SK-N-SH (cell line): ENCODE measurements at regions not wholly inside any gene's neighbourhood (a gene's known extent, or its start where the extent isn't known, plus 50 kb on each side); places are given as distances from the start of the nearest gene placed in this dataset.

Source experiments
- CTCF ChIA-PET: fragments of 300-600, 350-600 bp; formaldehyde crosslinking; extraction: SDS; loops from one replicate; lab custom pipeline; 2021; lab: Yijun Ruan, JAX
- POLR2A ChIA-PET: fragments of 350-600 bp; sonication (Branson Sonifier 250); formaldehyde crosslinking; extraction: SDS; loops from one replicate; lab custom pipeline; 2020; ENCODE audit warnings: antibody characterized with exemption, inconsistent platforms; lab: Yijun Ruan, JAX
- DNase-seq: peaks from one replicate; pipeline ENCODE4 v3.0.0; 2012
- H2AFZ ChIP-seq: fragments of 200-600 bp; sonication (generic); 2 replicates; pipeline ENCODE4 v1.8.1; 2016; ENCODE audit warnings: antibody characterized with exemption, mild to moderate bottlenecking, low read depth
- H3F3A ChIP-seq: fragments of 200-600 bp; sonication (generic); replicated peaks from 2 replicates; pipeline ENCODE3; 2016; ENCODE audit warnings: antibody characterized with exemption, mild to moderate bottlenecking; ENCODE audit not compliant: insufficient read depth
- H3K27ac ChIP-seq, 2 experiments: fragments of 200-500 bp in 1 of 2; fragments of 200-600 bp in 1 of 2; sonication (Bioruptor generic) in 1 of 2; sonication (generic), shearing (Covaris generic) in 1 of 2; 2 replicates each; pipeline versions ENCODE4 v1.5.1 to v1.6.1; 2014 to 2016; ENCODE audit warnings: low read depth in 2 of 2, inconsistent platforms in 1 of 2, low read length in 1 of 2, mild to moderate bottlenecking in 1 of 2, mixed read lengths in 1 of 2
- H3K27me3 ChIP-seq: fragments of 200-600 bp; sonication (generic), shearing (Covaris generic); 2 replicates; pipeline ENCODE4 v1.6.1; 2016; ENCODE audit warnings: mixed run types; ENCODE audit not compliant: insufficient read depth
- H3K36me3 ChIP-seq, 2 experiments: fragments of 200-500 bp in 1 of 2; fragments of 200-600 bp in 1 of 2; sonication (Bioruptor generic) in 1 of 2; sonication (generic) in 1 of 2; replicated peaks in 1 of 2; 2 replicates each; pipeline versions ENCODE3 to v1.5.1; 2014 to 2016; ENCODE audit warnings: low read length in 1 of 2, mild to moderate bottlenecking in 1 of 2; ENCODE audit not compliant: insufficient read depth in 2 of 2, control insufficient read depth in 1 of 2
- H3K4me1 ChIP-seq, 2 experiments: fragments of 200-500 bp in 1 of 2; fragments of 200-600 bp in 1 of 2; sonication (Bioruptor generic) in 1 of 2; sonication (generic), shearing (Covaris generic) in 1 of 2; 2 replicates each; pipeline versions ENCODE4 v1.5.1 to v1.6.1; 2014 to 2016; ENCODE audit warnings: low read depth in 1 of 2, low read length in 1 of 2, mixed run types in 1 of 2; ENCODE audit not compliant: insufficient read depth in 2 of 2, control insufficient read depth in 1 of 2
- H3K4me2 ChIP-seq: fragments of 200-600 bp; sonication (generic), shearing (Covaris generic); 2 replicates; pipeline ENCODE4 v1.6.1; 2017; ENCODE audit warnings: mixed run types
- H3K4me3 ChIP-seq, 2 experiments: fragments of 200-500 bp in 1 of 2; fragments of 200-600 bp in 1 of 2; sonication (Bioruptor generic) in 1 of 2; sonication (generic), shearing (Covaris generic) in 1 of 2; 2 replicates each; pipeline versions ENCODE4 v1.5.1 to v1.8.1; 2014 to 2016; ENCODE audit warnings: low read depth in 2 of 2, inconsistent platforms in 1 of 2, low read length in 1 of 2, mild to moderate bottlenecking in 1 of 2, mixed read lengths in 1 of 2, moderate library complexity in 1 of 2
- H3K79me2 ChIP-seq: fragments of 200-600 bp; sonication (generic); 2 replicates; pipeline ENCODE4 v1.8.1; 2017; ENCODE audit warnings: mild to moderate bottlenecking; ENCODE audit not compliant: insufficient read depth
- H3K9ac ChIP-seq: fragments of 200-600 bp; sonication (generic); 2 replicates; pipeline ENCODE4 v1.6.1; 2017; ENCODE audit warnings: mixed run types
- H3K9me2 ChIP-seq: fragments of 200-600 bp; sonication (generic); 2 replicates; pipeline ENCODE4 v1.6.1; 2017; ENCODE audit warnings: mixed run types
- H3K9me3 ChIP-seq: fragments of 200-600 bp; sonication (generic); 2 replicates; pipeline ENCODE4 v1.6.1; 2017; ENCODE audit warnings: mixed run types, mild to moderate bottlenecking, moderate library complexity
- H4K20me1 ChIP-seq: fragments of 200-600 bp; sonication (generic); 2 replicates; pipeline ENCODE4 v1.6.1; 2017; ENCODE audit warnings: mild to moderate bottlenecking, mixed run types; ENCODE audit not compliant: insufficient read depth
- CHD2 ChIP-seq: fragments of 150-350 bp; IDR thresholded peaks from 2 replicates; pipeline ENCODE4 v1.6.1; 2018; ENCODE audit warnings: low read length; ENCODE audit not compliant: partially characterized antibody
- CTCF ChIP-seq: fragments of 200-600 bp; sonication (generic); IDR thresholded peaks from 2 replicates; pipeline ENCODE4 v1.6.1; 2017; ENCODE audit warnings: antibody characterized with exemption, mild to moderate bottlenecking, moderate library complexity
- EP300 ChIP-seq, 2 experiments: IDR thresholded peaks; 2 replicates each; pipeline versions ENCODE4 v1.4.0 to v1.6.1; 2012; ENCODE audit warnings: borderline replicate concordance in 1 of 2, low read depth in 1 of 2, low read length in 1 of 2
- EZH2phosphoT487 ChIP-seq: fragments of 200-600 bp; sonication (generic); IDR thresholded peaks from 2 replicates; pipeline ENCODE4 v1.6.1; 2017; ENCODE audit warnings: low read depth, mixed run types, mild to moderate bottlenecking, antibody characterized with exemption, moderate library complexity, borderline replicate concordance
- FOXM1 ChIP-seq: IDR thresholded peaks from 2 replicates; pipeline ENCODE4 v1.4.0; 2012; ENCODE audit warnings: low read depth, mild to moderate bottlenecking
- GABPA ChIP-seq: IDR thresholded peaks from 2 replicates; pipeline ENCODE4 v1.4.0; 2012; ENCODE audit warnings: low read depth, mild to moderate bottlenecking
- GATA2 ChIP-seq: sonication (generic); formaldehyde crosslinking; IDR thresholded peaks from 2 replicates; pipeline ENCODE4 v1.5.0; 2020; ENCODE audit warnings: mild to moderate bottlenecking, missing genetic modification reagents
- IRF3 ChIP-seq: fragments of 150-350 bp; IDR thresholded peaks from 2 replicates; pipeline ENCODE4 v1.6.1; 2016; ENCODE audit warnings: mild to moderate bottlenecking, low read depth, low read length
- MEF2A ChIP-seq: IDR thresholded peaks from 2 replicates; pipeline ENCODE4 v1.4.0; 2012; ENCODE audit warnings: low read depth, borderline replicate concordance
- NFIC ChIP-seq: IDR thresholded peaks from 2 replicates; pipeline ENCODE4 v1.4.0; 2012; ENCODE audit warnings: borderline replicate concordance
- POLR2AphosphoS5 ChIP-seq: IDR thresholded peaks from 2 replicates; pipeline ENCODE4 v1.6.1; 2012; ENCODE audit warnings: low read depth, low read length
- RCOR1 ChIP-seq: fragments of 150-350 bp; IDR thresholded peaks from 2 replicates; pipeline ENCODE4 v1.6.1; 2017; ENCODE audit warnings: antibody characterized with exemption, low read length
- RXRA ChIP-seq: IDR thresholded peaks from 2 replicates; pipeline ENCODE4 v1.4.0; 2012; ENCODE audit warnings: low read depth, mild to moderate bottlenecking, borderline replicate concordance
- SMC3 ChIP-seq: IDR thresholded peaks from 2 replicates; pipeline ENCODE4 v1.6.1; 2012; ENCODE audit warnings: low read depth, low read length, improper control_type of control experiment
- TEAD4 ChIP-seq: IDR thresholded peaks from 2 replicates; pipeline ENCODE4 v1.4.0; 2012; ENCODE audit warnings: mild to moderate bottlenecking, borderline replicate concordance; ENCODE audit not compliant: insufficient read depth
- USF1 ChIP-seq: IDR thresholded peaks from 2 replicates; pipeline ENCODE4 v1.4.0; 2012; ENCODE audit warnings: low read depth, borderline replicate concordance
- ZBTB33 ChIP-seq: IDR thresholded peaks from 2 replicates; pipeline ENCODE4 v1.4.0; 2012; ENCODE audit warnings: low read depth, borderline replicate concordance
- WGBS: methylation state at CpG from one replicate; pipeline ENCODE4 v1.1.6; 2017; ENCODE audit warnings: low lambda C conversion rate; 5-methylcytosine and 5-hydroxymethylcytosine counted together

- TF ChIP-seq EP300 (IDR thresholded peaks at IDR 0.05; ENCODE audit: borderline replicate concordance in 1 of 2, low read depth in 1 of 2, low read length in 1 of 2), result no peak
- no peak for TF ChIP-seq SMC3
Measured at GRCh38 chrX:9339603-9340491, 125.0 kb upstream of the TBL1X start (continued).

- H3K27me3 ChIP-seq, result no peaks in the 10 kb centered on the region
- H3K36me3 ChIP-seq, result no peaks in the 10 kb centered on the region
- H3K27ac ChIP-seq, result peak overlapping the region; percentile 53 to 81
- H2AFZ ChIP-seq, result peak overlapping the region; percentile 70
- ChIA-PET POLR2A (no interaction called here), CTCF (no interaction called here)
- H3F3A ChIP-seq, result no peaks in the 10 kb centered on the region
- TF ChIP-seq ZBTB33 (no peak), POLR2AphosphoS5 (no peak), NFIC (no peak), IRF3 (no peak), EP300 (IDR thresholded peaks at IDR 0.05; ENCODE audit: borderline replicate concordance in 1 of 2, low read depth in 1 of 2, low read length in 1 of 2) (no peak), RXRA (no peak), GABPA (no peak), MEF2A (no peak), GATA2 (CRISPR knock-in tag) (no peak), USF1 (no peak), CTCF (no peak), EZH2phosphoT487 (no peak), TEAD4 (no peak), RCOR1 (no peak), FOXM1 (no peak), CHD2 (no peak)
- no peak overlapping the region for H3K9ac ChIP-seq
- H3K79me2 ChIP-seq, result no peaks in the 10 kb centered on the region
- WGBS, result 38% methylated on average over 16 of the region's 16 CpGs
- H3K9me3 ChIP-seq, result no peaks in the 10 kb centered on the region
- no peaks in the 10 kb centered on the region for H4K20me1 ChIP-seq
- H3K9me2 ChIP-seq, result no peaks in the 10 kb centered on the region
- peaks cover 12 to 18% of the 10 kb centered on the region in 2 experiments; a peak in 3 of 4 replicates for H3K4me1 ChIP-seq
- DNase-seq, result peak; percentile 12
- no peak overlapping the region for H3K4me3 ChIP-seq
- H3K4me2 ChIP-seq, result 0 out of 2 replicates have a peak overlapping the region, but pooled peaks have one; percentile 26
Measured at GRCh38 chrX:9340598-9341290, 124.1 kb upstream of the TBL1X start.
